HG02763 (cell line): ENCODE measurements at regions not wholly inside any gene's neighbourhood (a gene's known extent, or its start where the extent isn't known, plus 50 kb on each side); places are given as distances from the start of the nearest gene placed in this dataset.
"Not testable (repeated sequence)": the region's sequence is repeated elsewhere in the genome, so short reads cannot be mapped to it uniquely, and the experiment has no call there.

ENCODE experiments used
- ATAC-seq: cut with Tn5 transposase; IDR thresholded peaks from one replicate; pipeline ENCODE4 v1.9.1; 2021; ENCODE audit warnings: mild to moderate bottlenecking, moderate library complexity; ENCODE audit not compliant: unreplicated experiment

- ATAC-seq: no peak
These were observed 111.3 kb upstream of the SMURF2 start for GRCh38 chr17:64773386-64773835.

GRCh38 chr17:64772845-64773299, 110.8 kb upstream of the SMURF2 start:
- no peak for ATAC-seq

GRCh38 chr17:64771980-64772844, 110.1 kb upstream of the SMURF2 start:
- ATAC-seq: no peak

- no peak for ATAC-seq
These were observed 107.6 kb upstream of the SMURF2 start for GRCh38 chr17:64769712-64770111.

- no peak for ATAC-seq
These were observed 105.3 kb upstream of the SMURF2 start for GRCh38 chr17:64767269-64767997.

- ATAC-seq: no peak
These were observed 103.2 kb upstream of the SMURF2 start for GRCh38 chr17:64765191-64765889.

- no peak for ATAC-seq
These were observed 89.0 kb upstream of the SMURF2 start for GRCh38 chr17:64750891-64751677.

- no peak for ATAC-seq
These were observed 88.4 kb upstream of the SMURF2 start for GRCh38 chr17:64750478-64750877.

- ATAC-seq: no peak
These were observed 87.2 kb upstream of the SMURF2 start for GRCh38 chr17:64749306-64749705.

GRCh38 chr17:64747938-64748540, 85.9 kb upstream of the SMURF2 start:
- no peak for ATAC-seq

GRCh38 chr17:64742326-64742725, 80.2 kb upstream of the SMURF2 start:
- ATAC-seq: no peak

GRCh38 chr17:64741916-64742315, 79.8 kb upstream of the SMURF2 start:
- not testable (repeated sequence) for ATAC-seq

GRCh38 chr17:64741038-64741641, 79.0 kb upstream of the SMURF2 start:
- ATAC-seq: no peak

- ATAC-seq: no peak
These were observed 77.4 kb upstream of the SMURF2 start for GRCh38 chr17:64739316-64740058.

- no peak for ATAC-seq
These were observed 74.8 kb upstream of the SMURF2 start for GRCh38 chr17:64736804-64737492.

GRCh38 chr17:64732336-64733006, 70.4 kb upstream of the SMURF2 start:
- ATAC-seq: no peak

- ATAC-seq: not testable (repeated sequence)
These were observed 67.9 kb upstream of the SMURF2 start for GRCh38 chr17:64730023-64730422.

GRCh38 chr17:64729201-64729600, 67.1 kb upstream of the SMURF2 start:
- ATAC-seq: no peak
